Femur (tissue), 1 donor: ENCODE measurements at regions not wholly inside any gene's neighbourhood (a gene's known extent, or its start where the extent isn't known, plus 50 kb on each side); places are given as distances from the start of the nearest gene placed in this dataset.

Experiments used
- DNase-seq: peaks from one replicate; pipeline ENCODE4 v3.0.0-alpha.2; 2017

DNA sequence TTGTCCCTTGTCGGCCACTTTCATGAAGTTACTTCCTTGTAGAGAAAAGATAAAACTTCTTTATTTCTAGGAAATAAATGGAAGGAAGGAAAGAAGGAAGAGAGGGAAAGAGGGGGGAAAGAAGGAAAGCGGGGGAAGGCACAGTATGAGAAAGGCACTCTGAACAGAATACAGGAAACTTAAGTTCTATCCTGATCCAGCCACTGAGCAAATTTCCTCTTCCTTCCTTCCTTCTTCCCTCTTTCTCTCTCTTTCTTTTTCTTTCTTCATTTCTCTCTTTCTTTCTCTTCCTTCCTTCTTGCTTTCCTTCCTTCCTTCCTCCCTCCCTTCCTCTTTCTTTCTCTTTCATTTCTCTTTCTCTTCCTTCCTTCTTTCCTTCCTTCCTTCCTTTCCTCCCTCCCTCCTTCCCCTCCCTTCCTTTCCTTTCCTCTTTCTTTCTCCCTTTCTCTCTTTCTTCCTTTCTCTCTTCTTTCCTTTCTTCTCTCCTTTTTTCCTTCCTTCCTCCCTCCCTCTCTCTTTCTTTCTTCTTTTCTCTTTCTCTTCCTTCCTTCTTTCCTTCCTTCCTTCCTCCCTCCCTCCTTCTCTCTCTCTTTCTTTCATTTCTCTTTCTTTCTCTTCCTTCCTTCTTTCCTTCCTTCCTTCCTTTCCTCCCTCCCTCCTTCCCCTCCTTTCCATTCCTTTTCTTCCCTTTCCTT is 240.2 kb upstream of the BRINP1 start:
- no peak for DNase-seq

DNA sequence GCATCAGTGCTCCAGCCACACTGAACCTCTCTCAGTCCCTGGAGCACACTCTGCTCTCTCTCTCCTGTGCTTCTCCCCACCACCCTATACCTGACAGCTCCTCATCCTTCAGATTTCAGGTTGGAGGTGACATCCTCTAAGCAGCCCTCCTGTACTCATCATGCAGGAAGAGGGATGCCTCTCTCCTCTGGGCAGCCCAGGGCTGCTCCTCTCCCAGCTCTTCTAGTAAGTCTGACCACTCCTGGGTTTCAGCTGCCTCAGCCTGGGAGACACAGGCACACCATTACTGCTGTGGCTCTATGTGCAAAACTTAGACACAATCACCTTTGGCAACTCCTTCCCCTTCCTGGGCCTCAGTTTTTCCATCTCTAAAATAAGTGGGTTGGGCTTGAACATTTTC is 232.4 kb upstream of the BRINP1 start:
- no peak for DNase-seq

DNA sequence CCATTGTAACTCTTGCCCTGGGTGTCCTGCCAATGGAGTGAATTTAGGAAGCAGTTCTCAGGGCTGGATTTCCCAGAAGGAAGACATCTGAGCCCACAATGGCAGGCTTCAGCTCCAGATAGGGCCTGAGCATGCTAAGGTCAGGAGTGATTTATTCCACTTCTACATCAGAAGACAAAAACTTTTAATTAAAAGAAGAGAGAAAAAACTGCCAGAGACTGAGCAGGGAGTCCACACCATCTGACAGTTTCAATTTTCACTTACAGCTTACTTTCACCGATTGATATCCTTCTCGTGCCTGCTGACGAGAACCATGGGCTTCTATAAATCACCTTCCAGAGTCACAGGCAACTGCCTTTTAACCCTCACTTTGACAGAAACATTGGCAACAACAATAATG is 228.3 kb upstream of the BRINP1 start:
- no peak for DNase-seq

DNA sequence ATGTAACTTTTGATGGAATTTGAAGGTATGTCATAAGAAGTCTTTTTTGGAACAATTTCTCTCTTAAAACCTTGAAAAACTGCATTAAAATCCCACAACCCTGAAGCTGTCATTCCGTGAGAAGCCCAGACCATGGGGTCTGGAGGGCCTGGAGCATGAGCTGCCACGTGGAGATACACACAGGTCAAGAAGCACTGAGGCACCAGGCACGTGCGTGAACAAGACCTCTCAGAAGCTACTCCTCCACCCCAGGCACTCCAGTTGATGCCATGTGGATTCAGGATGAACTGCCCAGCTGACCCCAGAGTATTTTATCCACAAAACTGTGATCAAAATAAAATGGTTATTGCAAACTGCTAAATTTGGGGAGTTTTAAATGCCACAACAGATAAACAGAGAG is 227.5 kb upstream of the BRINP1 start:
- DNase-seq = no peak

DNA sequence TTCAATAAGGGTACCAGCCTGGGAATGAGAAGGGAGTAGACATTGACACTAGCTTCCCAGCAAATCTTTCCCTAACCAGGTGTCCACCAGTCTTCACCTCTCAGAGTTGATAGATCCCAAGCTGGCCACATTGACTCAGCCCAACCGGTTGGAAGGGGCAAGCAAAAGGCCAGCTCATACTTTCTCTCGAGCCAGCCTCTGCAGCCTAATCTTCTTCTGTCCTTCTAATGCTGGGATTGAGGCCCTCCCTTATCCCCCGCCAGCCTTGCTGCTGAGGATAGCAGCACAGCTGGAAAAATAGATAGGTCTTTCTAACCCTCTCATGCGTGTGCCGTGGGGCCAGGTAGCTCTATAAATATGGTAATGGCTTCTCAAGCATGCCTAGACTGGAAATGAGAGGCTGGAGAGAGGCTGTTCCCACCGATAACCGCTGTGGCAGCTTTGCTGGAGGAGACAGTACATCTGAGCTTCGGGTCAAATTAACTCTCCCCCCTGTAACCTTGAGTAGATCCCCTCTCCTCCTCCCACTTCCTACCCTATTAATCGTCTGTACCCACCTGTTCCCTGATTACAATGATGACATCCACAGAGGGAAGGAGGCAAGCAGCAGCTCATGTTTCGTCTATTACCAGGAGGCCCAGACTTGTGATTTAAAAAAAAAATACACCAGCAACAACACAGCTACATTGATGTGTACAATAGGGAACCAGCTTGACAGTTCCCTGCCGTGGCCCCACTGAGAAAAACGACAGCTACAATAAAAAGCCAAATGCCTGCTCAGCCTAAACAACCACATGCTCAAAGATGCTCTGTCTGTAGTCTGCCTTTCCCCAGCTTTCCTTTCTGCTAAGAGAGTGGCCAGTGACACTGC is 219.9 kb upstream of the BRINP1 start:
- DNase-seq = no peak

DNA sequence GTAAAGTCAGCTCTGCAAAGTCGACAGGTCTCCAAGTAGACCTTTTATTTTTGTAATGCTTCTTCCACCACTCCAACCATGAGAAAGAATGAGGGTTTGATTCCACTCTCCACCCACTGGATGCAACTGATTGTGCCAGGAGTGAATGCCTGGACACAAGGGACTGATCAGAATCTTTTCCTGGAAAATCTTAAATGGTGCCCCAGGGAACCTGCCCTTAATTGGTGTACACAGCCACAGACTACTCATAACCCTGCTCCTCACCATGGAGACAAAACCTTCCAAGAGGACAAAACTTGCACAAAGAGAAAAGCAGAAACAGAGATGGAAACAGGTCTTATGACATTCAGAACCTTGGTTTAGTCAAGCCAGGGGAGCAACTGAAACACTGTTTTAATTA is 208.6 kb upstream of the BRINP1 start:
- no peak for DNase-seq

- no peak for DNase-seq
Observed at GRCh38 chr9:119559986-119560385, 190.8 kb upstream of the BRINP1 start.

DNA sequence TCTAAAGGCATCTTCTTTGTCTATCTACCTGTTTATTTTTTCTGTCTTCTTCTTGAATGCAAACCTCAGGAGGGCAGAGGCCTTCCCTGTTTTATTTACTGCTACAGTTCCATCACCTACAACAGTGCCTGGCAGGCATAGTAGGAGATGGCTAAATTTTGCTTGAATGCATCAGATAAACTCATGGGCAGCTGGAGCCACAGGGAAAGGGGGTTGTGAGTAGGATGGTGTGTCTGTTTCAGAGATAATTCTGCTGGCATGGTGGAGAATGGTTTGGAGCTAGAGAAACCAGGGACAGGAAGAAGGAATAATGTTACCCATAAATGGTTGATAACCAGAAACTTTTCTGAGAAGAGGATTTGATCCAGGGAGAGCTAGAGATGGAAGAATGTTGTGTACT is 189.8 kb upstream of the BRINP1 start:
- no peak for DNase-seq

DNA sequence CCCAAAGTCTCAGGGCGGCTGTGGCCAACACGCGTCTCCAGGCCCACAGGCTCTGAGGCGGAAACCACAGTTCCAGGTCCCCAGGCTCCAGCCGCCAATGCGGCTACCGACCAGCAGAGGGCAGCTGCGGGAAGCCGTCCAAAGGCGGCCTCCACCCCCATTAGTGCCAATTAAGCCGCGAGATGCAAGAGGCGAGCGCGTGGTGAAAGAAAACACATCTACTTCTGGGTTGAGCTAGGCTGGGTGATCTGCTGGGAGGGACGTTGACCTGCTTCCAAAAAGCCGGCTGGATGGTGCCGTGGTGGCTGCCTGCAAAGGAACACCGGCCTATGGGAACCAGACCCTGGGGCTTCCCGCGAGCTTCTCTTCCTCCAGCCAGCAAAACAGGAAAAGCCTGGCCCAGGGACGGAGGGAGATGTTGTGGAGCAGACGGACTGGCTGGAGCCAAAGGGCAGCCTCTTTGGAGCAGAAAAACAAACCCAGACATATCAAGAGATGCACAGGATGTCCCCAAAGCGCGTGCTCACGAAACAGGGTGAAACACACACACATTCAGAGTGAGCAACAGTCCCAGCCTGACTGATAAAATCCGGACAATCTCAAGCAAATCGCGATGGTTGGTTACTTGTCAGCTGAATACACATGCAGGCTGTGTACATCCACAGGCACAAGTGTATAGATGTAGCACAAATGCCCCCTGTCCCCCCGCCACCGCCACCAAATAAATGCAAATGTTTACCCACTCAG is 187.1 kb upstream of the BRINP1 start:
- peak; percentile 75 for DNase-seq

DNA sequence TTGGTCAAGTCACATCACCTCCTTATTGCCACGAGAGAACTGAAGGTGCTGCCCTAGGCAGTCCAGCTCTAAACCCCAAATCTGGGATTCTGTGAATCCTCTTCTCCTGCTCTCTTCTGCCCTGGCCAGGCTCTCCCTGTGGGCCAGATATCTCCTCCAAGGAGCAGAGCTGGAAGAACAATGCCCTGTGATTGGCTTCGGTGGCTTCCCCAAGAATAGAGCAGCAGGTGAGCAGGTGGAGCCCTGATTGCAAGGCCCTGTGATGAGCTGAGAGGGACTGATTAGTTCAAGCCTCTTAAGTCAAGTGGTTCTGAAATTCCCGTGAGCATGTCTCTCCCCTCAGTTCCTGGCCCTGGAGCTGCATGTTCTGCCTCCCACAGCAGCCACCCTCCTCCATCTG is 175.3 kb upstream of the BRINP1 start:
- no peak for DNase-seq

DNA sequence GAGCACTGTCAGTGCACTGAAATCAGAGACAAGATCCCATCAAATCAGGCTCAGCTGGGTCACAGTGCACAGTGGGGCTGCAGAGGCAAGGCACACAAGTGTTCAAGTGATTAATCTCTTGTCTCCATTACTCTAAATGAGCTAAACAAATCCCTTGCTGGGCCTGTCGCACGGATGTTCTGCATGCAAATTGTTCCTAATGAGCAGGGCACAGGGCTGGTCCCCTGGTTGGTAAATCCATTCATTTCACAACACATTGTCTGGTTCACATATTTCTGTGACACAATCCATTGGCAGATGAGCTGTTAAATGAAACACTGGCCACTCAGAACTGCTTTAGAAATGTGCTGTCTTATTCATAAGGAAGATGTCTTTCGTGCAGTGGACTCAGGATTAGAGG is 167.9 kb upstream of the BRINP1 start:
- no peak for DNase-seq

DNA sequence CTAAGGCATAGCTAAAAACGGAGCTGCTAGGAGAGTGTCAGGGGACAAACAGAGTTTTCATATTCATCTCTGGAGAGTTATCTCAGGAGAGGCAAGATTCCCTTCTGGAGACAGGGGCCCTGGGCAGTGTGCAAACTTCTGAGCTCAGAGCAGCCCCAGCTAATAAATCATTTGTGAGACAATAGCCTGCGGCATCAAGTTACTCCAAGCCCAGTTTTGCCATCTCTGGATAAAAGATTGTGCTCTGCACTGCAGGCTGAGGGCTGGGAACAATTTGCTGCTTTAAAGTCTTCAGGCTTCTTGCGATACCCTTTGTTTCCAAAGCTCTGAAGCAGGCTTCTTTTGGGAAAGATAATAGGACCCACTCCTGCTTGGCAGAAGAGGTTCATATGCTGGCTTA is 164.3 kb upstream of the BRINP1 start:
- no peak for DNase-seq

DNA sequence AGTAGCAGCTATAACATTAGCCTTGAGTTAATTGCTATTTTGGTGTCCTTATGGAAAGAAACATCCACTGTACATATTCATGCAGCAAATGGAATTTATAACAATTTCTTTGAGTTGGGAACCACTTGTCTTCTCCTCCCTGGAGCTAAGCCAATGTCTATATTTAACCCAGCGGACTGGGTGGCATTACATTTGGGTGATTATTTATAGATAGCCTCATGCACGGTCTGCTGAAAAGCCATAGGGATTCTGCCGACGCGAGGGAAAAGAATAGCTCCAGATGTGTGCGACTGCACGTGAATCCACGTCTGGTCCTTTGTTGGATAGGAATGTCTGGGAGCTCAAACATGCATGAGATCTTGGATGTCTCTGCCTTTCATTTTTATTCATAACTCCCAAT is 157.5 kb upstream of the BRINP1 start:
- DNase-seq = no peak

DNA sequence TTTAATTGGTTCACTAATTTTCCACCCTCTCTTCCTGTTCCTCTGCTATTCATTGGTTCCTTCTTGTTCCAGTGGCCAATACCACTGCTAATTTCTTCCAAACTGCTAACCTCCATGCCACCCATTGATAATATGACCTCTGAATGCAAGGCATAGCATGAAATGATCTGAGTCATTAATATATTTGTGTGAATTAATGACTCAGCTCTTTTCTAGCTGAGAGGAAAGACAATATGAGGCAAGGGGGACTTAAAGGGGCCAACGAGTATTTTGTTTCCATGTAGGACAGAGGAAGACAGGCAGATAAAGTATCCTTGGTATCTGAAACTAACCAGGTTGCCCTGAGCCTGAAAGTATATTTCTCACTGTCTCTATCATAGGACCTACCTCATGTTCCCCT is 154.3 kb upstream of the BRINP1 start:
- DNase-seq = no peak

DNA sequence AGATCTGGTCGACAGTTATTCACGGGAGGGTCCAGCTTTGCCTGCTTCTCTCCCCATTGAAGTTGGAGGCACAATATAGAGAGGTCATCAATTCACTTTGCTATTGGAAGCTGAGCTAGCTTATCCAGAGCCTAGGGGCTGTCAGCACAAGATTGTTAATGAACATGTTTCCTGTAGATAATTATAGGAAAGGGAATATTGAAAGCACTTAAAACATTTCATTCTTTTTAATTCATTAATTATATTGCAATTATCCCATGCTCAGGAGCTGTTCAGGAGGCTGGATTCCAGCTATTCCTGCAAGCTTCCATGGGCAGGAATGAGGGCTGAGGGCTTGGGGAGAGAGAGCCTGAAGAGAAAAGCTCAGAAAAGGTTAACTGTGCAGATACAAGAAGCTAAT is 153.1 kb upstream of the BRINP1 start:
- DNase-seq = no peak

DNA sequence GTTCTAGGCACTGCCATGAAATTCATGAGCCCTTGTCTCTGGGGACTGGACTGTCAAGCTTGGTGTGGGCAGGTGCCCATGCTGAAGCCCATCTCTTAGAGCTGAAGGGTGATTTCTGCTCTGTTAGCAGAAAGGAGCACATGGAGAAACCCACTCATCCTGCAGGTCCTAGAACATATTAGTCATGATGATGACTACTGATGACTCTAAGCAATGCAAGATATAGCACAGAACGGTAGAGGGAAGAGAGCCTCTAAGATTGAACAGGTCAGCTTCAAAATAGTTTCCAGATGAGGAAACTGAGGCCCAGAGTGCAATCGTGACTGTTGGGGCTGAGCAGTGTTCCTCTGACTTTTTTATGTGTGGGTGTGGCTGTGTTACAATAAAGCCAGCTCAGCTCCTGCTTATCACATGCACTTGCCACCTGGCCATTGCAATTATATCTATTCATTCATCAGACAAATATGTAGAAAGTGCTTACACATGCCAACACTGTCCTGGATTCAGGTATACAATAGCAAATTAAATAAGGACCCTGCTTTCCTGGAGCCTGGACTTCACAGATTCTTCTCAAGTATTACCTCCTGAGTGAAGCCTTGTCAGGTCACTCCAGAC is 140.2 kb upstream of the BRINP1 start:
- DNase-seq = no peak

- no peak for DNase-seq
Observed at GRCh38 chr9:119501374-119501773, 132.1 kb upstream of the BRINP1 start.

DNA sequence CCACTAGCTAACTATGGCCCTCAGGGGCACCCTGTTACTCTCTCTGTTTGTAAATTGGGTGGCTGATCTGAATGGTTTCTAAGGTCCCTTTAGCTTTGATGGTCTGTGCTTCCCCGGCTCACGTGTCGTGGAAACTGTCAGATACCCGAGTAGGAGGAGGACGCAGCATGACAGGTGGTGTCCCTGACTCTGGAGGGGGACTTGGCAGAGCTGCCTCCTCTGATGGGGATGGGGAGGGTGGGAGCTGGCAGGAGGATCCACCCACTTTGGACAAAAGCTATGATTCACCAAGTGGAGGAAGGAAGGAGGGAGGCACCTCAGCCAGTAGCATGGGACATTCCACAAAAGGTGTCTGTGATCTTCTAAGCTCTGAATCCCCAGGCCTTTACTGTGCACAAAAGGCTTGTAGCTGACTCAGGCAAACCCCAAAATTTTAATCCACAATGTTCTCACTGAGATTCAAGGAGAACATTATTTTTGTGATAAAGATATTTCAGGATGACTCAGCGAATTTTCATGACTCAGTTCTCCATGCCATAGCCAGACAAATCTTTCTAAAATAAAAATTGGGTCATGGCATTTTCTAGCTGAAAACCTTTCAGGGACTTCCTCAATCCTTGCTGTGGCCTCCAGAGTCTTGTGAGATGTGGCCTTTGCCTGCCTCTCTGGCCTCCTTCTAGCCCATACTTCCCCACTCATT is 131.0 kb upstream of the BRINP1 start:
- DNase-seq = no peak

- no peak for DNase-seq
Observed at GRCh38 chr9:119487118-119487827, 118.0 kb upstream of the BRINP1 start.

DNA sequence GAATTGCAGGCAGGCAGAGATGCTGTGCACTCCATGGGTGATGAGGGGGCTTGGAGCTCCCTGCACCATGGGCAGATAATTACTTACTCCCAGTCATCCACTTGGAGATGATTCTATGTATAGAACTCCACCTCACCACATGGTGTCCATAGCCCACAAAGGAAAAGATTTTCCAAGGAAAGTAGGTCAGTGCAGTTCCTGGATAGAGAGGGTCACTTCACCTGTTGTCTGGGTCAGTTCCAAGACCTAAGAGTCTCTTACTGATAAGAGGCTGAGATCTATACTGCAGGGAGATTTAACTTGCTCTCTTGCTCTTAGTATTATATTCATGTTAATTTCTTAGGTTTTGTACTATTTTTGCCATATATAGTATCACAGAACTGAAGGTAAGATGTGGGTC is 113.9 kb upstream of the BRINP1 start:
- no peak for DNase-seq

- DNase-seq = no peak
Observed at GRCh38 chr9:119477197-119477596, 108.0 kb upstream of the BRINP1 start.

DNA sequence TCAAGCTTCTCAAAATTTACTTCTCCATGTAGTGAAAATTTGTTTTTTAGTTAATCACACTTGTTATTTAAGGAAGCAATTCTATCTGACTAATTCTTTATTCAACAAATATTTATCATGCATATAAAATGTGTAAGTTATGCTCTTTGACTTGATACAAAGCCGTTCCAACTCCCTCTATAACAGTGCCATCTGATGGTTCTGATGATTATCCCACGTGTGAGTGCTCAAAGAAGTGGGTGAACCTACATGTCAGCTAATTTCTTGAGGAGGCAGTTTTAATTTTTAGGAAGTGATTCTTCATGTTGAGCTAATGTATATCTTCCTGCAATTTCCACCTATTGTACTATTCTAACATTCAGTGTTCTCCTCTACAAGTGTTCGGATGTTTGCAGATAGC is 88.8 kb upstream of the BRINP1 start:
- DNase-seq = no peak
